ENCODE measurements at regions not wholly inside any gene's neighbourhood (a gene's known extent, or its start where the extent isn't known, plus 50 kb on each side); places are given as distances from the start of the nearest gene placed in this dataset.

- TF ChIP-seq EZH2 (IDR thresholded peaks at IDR 0.05) (no peak), CTCF (IDR thresholded peaks at IDR 0.05) (no peak), EZH2phosphoT487 (IDR thresholded peaks at IDR 0.05) (no peak)
Observed at GRCh38 chr16:77668201-77668600, 54.1 kb upstream of the NUDT7 start.

Measured in neural progenitor cell (in vitro differentiated cells).